Keratinocyte (primary cell): ENCODE measurements at regions not wholly inside any gene's neighbourhood (a gene's known extent, or its start where the extent isn't known, plus 50 kb on each side); places are given as distances from the start of the nearest gene placed in this dataset.

Experiments used
- EZH2 ChIP-seq: IDR thresholded peaks from one replicate; pipeline ENCODE4 v1.6.1; 2012; ENCODE audit warnings: inconsistent platforms, mild to moderate bottlenecking, low read length, moderate library complexity
- TF ChIP-seq, protein P1 (sequence below), 3 experiments: IDR thresholded peaks in 1 of 3; conservative IDR thresholded peaks in 1 of 3; optimal IDR thresholded peaks in 1 of 3; 2 replicates in 2 of 3; 3 replicates in 1 of 3; pipeline versions ENCODE3 to v1.5.1; 2011; ENCODE audit warnings: low read length in 3 of 3, mild to moderate bottlenecking in 3 of 3, moderate library complexity in 2 of 3, control low read depth in 1 of 3, inconsistent platforms in 1 of 3; ENCODE audit not compliant: insufficient read depth in 2 of 3; ENCODE audit errors: extremely low read depth in 1 of 3

DNA sequence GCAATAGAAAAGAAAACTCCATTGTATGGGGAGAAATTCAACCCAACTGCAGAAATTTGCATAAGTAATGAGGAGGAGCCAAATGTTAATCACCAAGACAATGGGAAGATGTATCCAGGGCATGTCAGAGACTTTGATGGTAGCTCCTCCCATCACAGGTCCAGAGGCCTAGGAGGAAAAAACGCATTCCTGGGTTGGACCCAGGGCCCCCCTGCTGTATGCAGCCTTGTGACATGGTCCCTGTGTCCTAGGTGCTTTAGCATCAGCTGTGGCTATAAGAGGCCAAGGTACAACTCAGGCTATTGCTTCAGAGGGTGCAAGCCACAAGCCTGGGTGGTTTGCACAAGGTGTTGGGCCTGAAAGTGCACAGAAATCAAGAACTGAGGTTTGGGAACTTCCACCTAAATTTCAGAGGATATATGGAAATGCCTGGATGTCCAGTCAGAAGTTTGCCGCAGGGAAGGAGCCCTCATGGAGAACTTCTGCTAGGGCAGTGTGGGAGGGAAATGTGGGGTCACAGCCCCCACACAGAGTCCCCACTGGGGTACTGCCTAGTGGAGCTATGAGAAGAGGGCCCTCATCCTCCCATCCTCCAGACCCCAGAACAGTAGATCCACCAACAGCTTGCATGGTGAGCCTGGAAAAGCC lies 162.3 kb downstream of the TGFB2 start:
- no peak for TF ChIP-seq EZH2
- TF ChIP-seq, protein P1, sequence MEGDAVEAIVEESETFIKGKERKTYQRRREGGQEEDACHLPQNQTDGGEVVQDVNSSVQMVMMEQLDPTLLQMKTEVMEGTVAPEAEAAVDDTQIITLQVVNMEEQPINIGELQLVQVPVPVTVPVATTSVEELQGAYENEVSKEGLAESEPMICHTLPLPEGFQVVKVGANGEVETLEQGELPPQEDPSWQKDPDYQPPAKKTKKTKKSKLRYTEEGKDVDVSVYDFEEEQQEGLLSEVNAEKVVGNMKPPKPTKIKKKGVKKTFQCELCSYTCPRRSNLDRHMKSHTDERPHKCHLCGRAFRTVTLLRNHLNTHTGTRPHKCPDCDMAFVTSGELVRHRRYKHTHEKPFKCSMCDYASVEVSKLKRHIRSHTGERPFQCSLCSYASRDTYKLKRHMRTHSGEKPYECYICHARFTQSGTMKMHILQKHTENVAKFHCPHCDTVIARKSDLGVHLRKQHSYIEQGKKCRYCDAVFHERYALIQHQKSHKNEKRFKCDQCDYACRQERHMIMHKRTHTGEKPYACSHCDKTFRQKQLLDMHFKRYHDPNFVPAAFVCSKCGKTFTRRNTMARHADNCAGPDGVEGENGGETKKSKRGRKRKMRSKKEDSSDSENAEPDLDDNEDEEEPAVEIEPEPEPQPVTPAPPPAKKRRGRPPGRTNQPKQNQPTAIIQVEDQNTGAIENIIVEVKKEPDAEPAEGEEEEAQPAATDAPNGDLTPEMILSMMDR (optimal IDR thresholded peaks at IDR 0.05 in 1 of 3, IDR thresholded peaks at IDR 0.05 in 1 of 3, conservative IDR thresholded peaks at IDR 0.05 in 1 of 3; ENCODE audit: extremely low read depth in 1 of 3, insufficient read depth in 2 of 3, low read length in 3 of 3) = no peak
